ENCODE measurements at regions not wholly inside any gene's neighbourhood (a gene's known extent, or its start where the extent isn't known, plus 50 kb on each side); places are given as distances from the start of the nearest gene placed in this dataset.

- TF ChIP-seq CTCF (IDR thresholded peaks at IDR 0.05; ENCODE audit: borderline replicate concordance, insufficient read depth, low read depth, low read length) = no peak
- no peak overlapping the region for H3K4me3 ChIP-seq (ENCODE audit: low read depth, low read length)
Observed at GRCh38 chr2:209321581-209321980, 102.3 kb upstream of the MAP2 start.

- no peak for TF ChIP-seq CTCF (IDR thresholded peaks at IDR 0.05; ENCODE audit: borderline replicate concordance, insufficient read depth, low read depth, low read length)
- no peak overlapping the region for H3K4me3 ChIP-seq (ENCODE audit: low read depth, low read length)
Observed at GRCh38 chr2:209322041-209322440, 101.8 kb upstream of the MAP2 start.

- H3K4me3 ChIP-seq (ENCODE audit: low read depth, low read length) = no peak overlapping the region
- no peak for TF ChIP-seq CTCF (IDR thresholded peaks at IDR 0.05; ENCODE audit: borderline replicate concordance, insufficient read depth, low read depth, low read length)
Observed at GRCh38 chr2:209322905-209323512, 100.8 kb upstream of the MAP2 start.

- no peak for TF ChIP-seq CTCF (IDR thresholded peaks at IDR 0.05; ENCODE audit: borderline replicate concordance, insufficient read depth, low read depth, low read length)
- no peak overlapping the region for H3K4me3 ChIP-seq (ENCODE audit: low read depth, low read length)
Observed at GRCh38 chr2:209323738-209324137, 100.1 kb upstream of the MAP2 start.

GRCh38 chr2:209324281-209324680, 99.6 kb upstream of the MAP2 start:
- no peak for TF ChIP-seq CTCF (IDR thresholded peaks at IDR 0.05; ENCODE audit: borderline replicate concordance, insufficient read depth, low read depth, low read length)
- H3K4me3 ChIP-seq (ENCODE audit: low read depth, low read length) = no peak overlapping the region

GRCh38 chr2:209331291-209331844, 92.5 kb upstream of the MAP2 start:
- no peak overlapping the region for H3K4me3 ChIP-seq (ENCODE audit: low read depth, low read length)
- no peak for TF ChIP-seq CTCF (IDR thresholded peaks at IDR 0.05; ENCODE audit: borderline replicate concordance, insufficient read depth, low read depth, low read length)

Data from GM12875 (cell line).